Hematopoietic multipotent progenitor cell (in vitro differentiated cells): ENCODE measurements at regions not wholly inside any gene's neighbourhood (a gene's known extent, or its start where the extent isn't known, plus 50 kb on each side); places are given as distances from the start of the nearest gene placed in this dataset.
"Not testable (repeated sequence)": the region's sequence is repeated elsewhere in the genome, so short reads cannot be mapped to it uniquely, and the experiment has no call there.

Source experiments
- DNase-seq, 3 donors: peaks; one replicate each; pipeline ENCODE4 v3.0.0-alpha.2; 2011 to 2015; ENCODE audit warnings: low read depth in 2 of 3, low spot score in 2 of 3

DNA sequence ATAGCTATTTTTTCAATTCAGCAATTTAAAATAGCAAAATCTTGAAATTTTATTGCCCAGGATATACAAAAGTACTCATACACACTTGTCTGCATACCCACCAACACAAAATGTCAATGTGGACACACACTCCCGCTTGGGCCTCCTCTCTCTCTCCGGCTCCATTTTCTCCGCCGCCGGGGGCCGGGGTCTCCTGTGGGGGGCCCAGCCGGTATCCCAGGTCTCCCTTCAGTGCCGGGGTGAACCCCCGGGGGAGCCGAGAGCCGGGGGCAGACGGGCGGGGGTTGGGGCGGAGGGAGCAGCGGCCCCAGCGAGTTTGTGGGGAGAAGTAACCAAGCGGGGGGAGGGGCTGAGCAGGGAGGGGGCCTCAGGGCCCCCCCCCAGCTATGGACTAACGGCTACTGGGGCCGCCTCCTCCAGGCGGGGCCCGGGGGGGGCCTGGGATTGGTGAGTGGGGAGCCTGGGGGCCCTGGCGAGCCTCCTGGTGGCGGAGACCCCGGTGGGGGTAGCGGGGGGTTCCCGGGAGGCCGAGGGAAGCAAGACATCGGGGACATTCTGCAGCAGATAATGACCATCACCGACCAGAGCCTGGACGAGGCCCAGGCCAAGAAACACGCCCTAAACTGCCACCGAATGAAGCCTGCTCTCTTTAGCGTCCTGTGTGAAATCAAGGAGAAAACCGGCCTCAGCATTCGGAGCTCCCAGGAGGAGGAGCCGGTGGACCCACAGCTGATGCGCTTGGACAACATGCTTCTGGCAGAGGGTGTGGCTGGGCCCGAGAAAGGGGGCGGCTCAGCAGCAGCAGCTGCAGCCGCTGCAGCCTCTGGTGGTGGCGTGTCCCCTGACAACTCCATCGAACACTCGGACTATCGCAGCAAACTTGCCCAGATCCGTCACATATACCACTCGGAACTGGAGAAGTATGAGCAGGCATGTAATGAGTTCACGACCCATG, 56.6 kb downstream of the CHST2 start:
- not testable (repeated sequence) for DNase-seq

GRCh38 chr3:143177965-143178364, 58.4 kb downstream of the CHST2 start:
- DNase-seq: not testable (repeated sequence)

- not testable (repeated sequence) for DNase-seq
Observed at GRCh38 chr3:143178775-143179548, 59.4 kb downstream of the CHST2 start.

- no peak for DNase-seq
Observed at GRCh38 chr3:143179603-143180002, 60.0 kb downstream of the CHST2 start.

DNA sequence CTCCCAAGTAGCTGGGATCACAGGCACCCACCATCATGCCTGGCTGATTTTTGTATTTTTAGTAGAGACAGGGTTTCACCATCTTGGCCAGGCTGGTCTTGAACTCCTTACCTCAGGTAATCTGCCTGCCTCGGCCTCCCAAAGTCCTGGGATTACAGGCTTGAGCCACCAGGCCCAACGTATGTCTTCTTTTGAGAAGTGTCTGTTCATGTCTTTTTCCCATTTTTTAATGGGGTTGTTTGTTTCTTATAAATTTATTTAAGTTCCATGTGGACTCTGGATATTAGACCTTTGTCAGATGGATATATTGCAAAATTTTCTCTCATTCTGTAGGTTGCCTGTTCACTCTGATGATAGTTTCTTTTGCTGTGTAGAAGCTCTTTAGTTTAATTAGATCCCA, 61.3 kb downstream of the CHST2 start:
- DNase-seq: not testable (repeated sequence)

DNA sequence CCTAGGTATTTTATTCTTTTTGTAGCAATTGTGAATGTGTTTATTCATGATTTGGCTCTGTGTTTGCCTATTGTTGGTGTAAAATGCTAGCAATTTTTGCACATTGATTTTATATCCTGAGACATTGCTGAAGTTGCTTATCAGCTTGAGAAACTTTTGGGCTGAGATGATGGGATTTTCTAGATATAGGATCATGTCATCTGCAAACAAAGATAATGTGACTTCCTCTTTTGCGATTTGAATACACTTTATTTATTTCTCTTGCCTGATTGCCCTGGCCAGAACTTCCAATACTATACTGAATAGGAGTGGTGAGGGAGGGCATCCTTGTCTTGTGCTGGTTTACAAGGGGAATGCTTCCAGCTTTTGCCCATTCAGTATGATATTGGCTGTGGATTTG, 62.4 kb downstream of the CHST2 start:
- peak in 1 of 3 donors; percentile 55 for DNase-seq

DNA sequence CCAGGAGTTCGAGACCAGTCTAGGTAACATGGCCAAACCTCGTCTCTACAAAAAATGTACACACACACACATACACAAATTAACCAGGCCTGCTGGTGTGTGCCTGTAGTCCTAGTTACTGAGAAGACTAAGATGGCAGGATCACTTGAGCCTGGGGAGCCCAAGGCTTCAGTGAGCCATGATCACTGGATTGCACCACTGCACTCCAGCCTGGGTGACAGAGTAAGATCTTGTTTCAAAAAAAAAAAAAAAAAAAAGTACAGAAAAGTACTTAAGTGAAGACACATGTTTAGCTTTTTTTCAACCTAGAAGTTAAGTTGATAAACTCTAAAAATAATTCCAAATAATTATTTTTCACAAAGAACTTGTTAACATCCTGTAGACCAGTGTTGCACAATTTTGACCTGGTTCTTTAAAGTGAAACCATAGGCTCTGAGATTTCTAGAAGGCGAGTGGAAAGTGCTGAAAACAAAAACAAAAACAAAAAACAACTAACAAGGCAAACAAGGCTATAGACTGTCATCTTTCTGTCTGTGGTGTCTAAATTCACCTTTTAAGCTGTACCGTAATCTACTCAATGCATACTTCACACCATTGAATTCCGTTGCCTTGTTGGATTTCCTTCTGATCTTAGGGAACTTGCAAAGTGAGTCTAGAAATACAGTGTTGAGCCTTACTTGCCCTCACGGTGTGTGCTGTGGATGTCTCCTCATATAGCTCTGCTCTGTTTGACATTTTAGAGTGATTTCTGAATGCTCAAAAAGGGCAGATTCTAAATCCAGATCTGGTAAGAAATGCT, 63.5 kb downstream of the CHST2 start:
- DNase-seq: no peak

GRCh38 chr3:143183665-143183964, 64.0 kb downstream of the CHST2 start:
- no peak for DNase-seq

GRCh38 chr3:143184099-143184498, 64.5 kb downstream of the CHST2 start:
- no peak for DNase-seq

DNA sequence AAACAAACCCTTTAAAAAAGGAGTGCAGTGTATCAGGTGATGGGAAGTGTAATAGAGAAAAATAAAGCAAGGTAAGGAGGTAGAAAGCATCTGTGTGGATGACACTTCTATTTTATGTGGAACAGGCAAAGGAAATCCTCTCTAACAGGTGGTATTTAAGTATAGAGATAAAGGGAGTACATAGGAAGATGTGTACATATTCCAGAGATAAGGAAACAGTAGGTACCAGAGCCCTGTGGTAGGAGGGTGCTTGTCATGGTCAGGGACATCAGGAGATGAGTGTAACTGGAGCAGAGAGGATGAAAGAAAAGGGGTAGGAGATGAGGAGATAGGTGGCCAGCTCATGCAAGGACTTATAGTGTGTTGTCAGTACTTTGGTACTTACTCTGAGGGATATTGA, 65.8 kb downstream of the CHST2 start:
- no peak for DNase-seq

DNA sequence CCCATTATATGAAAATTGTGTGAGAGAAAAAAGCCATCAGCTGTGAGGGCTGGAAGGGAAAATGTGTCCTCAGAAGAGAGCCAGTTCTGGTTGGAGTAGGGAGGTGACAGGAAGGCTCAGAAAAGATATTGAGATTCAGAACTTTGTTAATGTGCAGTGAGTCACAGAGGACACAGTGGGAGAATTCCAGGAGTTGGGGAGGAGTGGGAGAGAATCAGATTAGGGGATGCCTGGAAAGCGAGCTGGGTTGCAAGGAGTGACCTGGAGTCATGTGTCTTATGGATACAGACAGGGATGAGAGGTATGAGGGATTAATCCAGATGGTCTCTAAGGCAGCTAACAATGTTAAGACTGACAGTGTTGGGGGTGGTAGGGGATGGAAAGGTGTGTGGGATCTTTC, 67.5 kb downstream of the CHST2 start:
- DNase-seq: no peak

DNA sequence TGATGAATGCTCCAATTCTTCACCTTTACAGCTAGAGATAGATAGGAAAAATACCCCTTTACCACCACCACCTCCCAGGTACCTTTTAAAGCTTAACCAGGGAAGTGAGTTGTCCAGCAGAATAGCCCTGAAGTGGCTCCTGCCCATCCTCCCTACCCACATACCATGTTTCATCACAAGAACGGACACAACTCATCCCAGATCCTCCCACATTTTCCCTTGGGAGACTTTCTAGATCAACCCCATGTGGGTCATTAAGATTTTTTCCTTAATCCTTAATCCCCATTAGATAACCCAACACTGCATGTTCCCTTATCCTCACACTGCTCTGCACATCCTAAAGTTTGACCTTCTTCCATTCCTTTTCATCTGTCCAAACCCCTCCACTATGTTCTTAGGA, 69.3 kb downstream of the CHST2 start:
- DNase-seq: no peak

DNA sequence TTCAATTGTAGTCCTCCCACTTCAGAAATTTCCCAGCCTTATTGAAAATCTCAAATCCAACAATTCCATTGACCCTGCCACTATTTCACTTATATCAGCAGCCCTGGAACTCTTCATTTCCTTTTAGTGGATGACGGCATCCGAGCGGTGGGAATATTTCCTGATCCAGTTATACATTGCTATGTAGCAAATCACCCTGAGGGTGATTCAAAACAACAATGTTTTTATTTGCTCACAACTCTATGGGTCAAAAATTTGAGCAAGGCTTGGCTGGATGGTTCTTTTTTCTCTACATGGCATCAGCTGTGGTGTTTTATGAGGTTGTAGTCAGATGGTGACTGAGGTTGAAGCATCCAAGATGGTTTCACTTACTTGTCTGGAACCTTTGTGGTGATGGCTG, 70.5 kb downstream of the CHST2 start:
- DNase-seq: no peak

- DNase-seq: no peak
Observed at GRCh38 chr3:143192193-143192592, 72.6 kb downstream of the CHST2 start.

GRCh38 chr3:143200001-143200924, 80.7 kb downstream of the CHST2 start:
- DNase-seq: no peak

- DNase-seq: no peak
Observed at GRCh38 chr3:143201045-143201444, 81.5 kb downstream of the CHST2 start.

GRCh38 chr3:143201870-143202752, 82.5 kb downstream of the CHST2 start:
- DNase-seq: no peak

- no peak for DNase-seq
Observed at GRCh38 chr3:143203142-143203541, 83.6 kb downstream of the CHST2 start.

DNA sequence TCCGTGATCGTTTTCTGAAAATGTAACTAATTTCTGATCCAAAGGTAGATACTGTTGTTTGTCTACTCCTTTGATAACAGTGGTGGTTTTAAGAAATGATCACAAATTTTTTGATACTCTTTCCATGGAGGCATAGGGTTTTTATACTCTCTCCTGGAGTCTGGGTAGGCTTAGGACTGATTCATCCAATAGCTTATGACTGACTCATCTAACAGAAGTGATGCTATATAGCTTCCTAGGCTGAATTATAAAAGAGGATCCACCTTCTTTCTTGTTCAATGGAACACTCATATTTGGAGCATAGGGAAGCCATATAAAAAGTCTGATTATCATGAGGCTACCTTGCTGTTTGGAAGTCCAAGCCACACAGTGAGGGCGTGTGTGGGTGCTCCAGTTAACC, 84.3 kb downstream of the CHST2 start:
- DNase-seq: no peak
